ENCODE measurements at regions not wholly inside any gene's neighbourhood (a gene's known extent, or its start where the extent isn't known, plus 50 kb on each side); places are given as distances from the start of the nearest gene placed in this dataset.
"Not testable (repeated sequence)": the region's sequence is repeated elsewhere in the genome, so short reads cannot be mapped to it uniquely, and the experiment has no call there.

GRCh38 chr5:86671536-86671935, 53.8 kb downstream of the COX7C start:
- DNase-seq (ENCODE audit: low spot score in 2 of 2) (no peak), FAIRE-seq (no peak)

GRCh38 chr5:86674069-86674468, 56.3 kb downstream of the COX7C start:
- FAIRE-seq: no peak
- no peak for DNase-seq (ENCODE audit: low spot score in 2 of 2)

GRCh38 chr5:86675311-86675710, 57.6 kb downstream of the COX7C start:
- DNase-seq (ENCODE audit: low spot score in 2 of 2) (no peak), FAIRE-seq (no peak)

- FAIRE-seq: peak; percentile 83
- peak; percentile 6 to 32 for DNase-seq (ENCODE audit: low spot score in 2 of 2)
Measured at GRCh38 chr5:86679529-86679928, 61.8 kb downstream of the COX7C start.

GRCh38 chr5:86679949-86680348, 62.2 kb downstream of the COX7C start:
- FAIRE-seq: no peak
- no peak for DNase-seq (ENCODE audit: low spot score in 2 of 2)

- DNase-seq (ENCODE audit: low spot score in 2 of 2) (no peak), FAIRE-seq (no peak)
Measured at GRCh38 chr5:86684222-86684621, 66.5 kb downstream of the COX7C start.

GRCh38 chr5:86686046-86686445, 68.3 kb downstream of the COX7C start:
- DNase-seq (ENCODE audit: low spot score in 2 of 2): no peak
- FAIRE-seq: no peak

- FAIRE-seq (no peak), DNase-seq (ENCODE audit: low spot score in 2 of 2) (no peak)
Measured at GRCh38 chr5:86688406-86688805, 70.7 kb downstream of the COX7C start.

- FAIRE-seq: no peak
- no peak for DNase-seq (ENCODE audit: low spot score in 2 of 2)
Measured at GRCh38 chr5:86689103-86689729, 71.5 kb downstream of the COX7C start.

GRCh38 chr5:86709157-86709881, 91.6 kb downstream of the COX7C start:
- no peak for FAIRE-seq
- no peak for DNase-seq (ENCODE audit: low spot score in 2 of 2)

GRCh38 chr5:86716121-86716520, 98.4 kb downstream of the COX7C start:
- no peak for DNase-seq (ENCODE audit: low spot score in 2 of 2)
- FAIRE-seq: no peak

GRCh38 chr5:86731319-86732117, 113.8 kb downstream of the COX7C start:
- not testable (repeated sequence) for DNase-seq (ENCODE audit: low spot score in 2 of 2); FAIRE-seq

- no peak for DNase-seq (ENCODE audit: low spot score in 2 of 2)
- no peak for FAIRE-seq
Measured at GRCh38 chr5:86735370-86735769, 117.6 kb downstream of the COX7C start.

GRCh38 chr5:86737579-86737978, 119.8 kb downstream of the COX7C start:
- DNase-seq (ENCODE audit: low spot score in 2 of 2) (no peak), FAIRE-seq (no peak)

GRCh38 chr5:86748538-86749105, 130.9 kb downstream of the COX7C start:
- no peak for FAIRE-seq

GRCh38 chr5:86749841-86750240, 132.1 kb downstream of the COX7C start:
- FAIRE-seq (no peak), DNase-seq (ENCODE audit: low spot score in 2 of 2) (no peak)

More at GRCh38 chr5:86748538-86749105, 130.9 kb downstream of the COX7C start:
- DNase-seq (ENCODE audit: low spot score in 2 of 2): no peak

- no peak for FAIRE-seq
- DNase-seq (ENCODE audit: low spot score in 2 of 2): no peak
Measured at GRCh38 chr5:86756839-86757238, 139.1 kb downstream of the COX7C start.

- no peak for FAIRE-seq
- DNase-seq (ENCODE audit: low spot score in 2 of 2): no peak
Measured at GRCh38 chr5:86757824-86758223, 140.1 kb downstream of the COX7C start.

- FAIRE-seq (no peak), DNase-seq (ENCODE audit: low spot score in 2 of 2) (no peak)
Measured at GRCh38 chr5:86760661-86761060, 142.9 kb downstream of the COX7C start.

- DNase-seq (ENCODE audit: low spot score in 2 of 2) (no peak), FAIRE-seq (no peak)
Measured at GRCh38 chr5:86763929-86764328, 146.2 kb downstream of the COX7C start.
